ENCODE measurements at regions not wholly inside any gene's neighbourhood (a gene's known extent, or its start where the extent isn't known, plus 50 kb on each side); places are given as distances from the start of the nearest gene placed in this dataset.

GRCh38 chr20:21564127-21564773 is 50.4 kb upstream of the NKX2-2 start:
- DNase-seq (ENCODE audit: extremely low read depth in 1 of 4, low spot score in 3 of 4) (no peak), ATAC-seq (no peak), FAIRE-seq (no peak)
- Histone ChIP-seq H3K9me3 (replicated peaks; ENCODE audit: control insufficient read depth, insufficient read depth, low read depth, low read length) (no peaks in the 10 kb centered on the region), H3K27me3 (ENCODE audit: control insufficient read depth in 2 of 2, insufficient read depth in 2 of 2, low read length in 2 of 2) (peaks cover 0 to 10% of the 10 kb centered on the region in 2 experiments; a peak in 3 of 5 replicates), H3K9me1 (ENCODE audit: control insufficient read depth, insufficient read depth, low read length) (no peaks in the 10 kb centered on the region), H3K9ac (ENCODE audit: insufficient read depth in 1 of 2, low read depth in 2 of 2, low read length in 2 of 2) (no peak overlapping the region), H3K4me1 (replicated peaks in 1 of 2; ENCODE audit: control insufficient read depth in 2 of 2, insufficient read depth in 2 of 2, low read length in 2 of 2) (no peaks in the 10 kb centered on the region), H3K4me2 (ENCODE audit: insufficient read depth, low read length) (no peak overlapping the region), H3K36me3 (ENCODE audit: control insufficient read depth, insufficient read depth, low read length) (no peaks in the 10 kb centered on the region), H3K4me3 (no peak overlapping the region), H4K20me1 (replicated peaks; ENCODE audit: control insufficient read depth, insufficient read depth, low read length) (no peaks in the 10 kb centered on the region), H2AFZ (ENCODE audit: low read depth, low read length) (no peak overlapping the region), H3K79me2 (ENCODE audit: control insufficient read depth, insufficient read depth, low read length) (no peaks in the 10 kb centered on the region), H3K27ac (ENCODE audit: extremely low read depth, low read depth, low read length) (no peak overlapping the region)
- intact Hi-C loops (cut with micrococcal nuclease) (no loop called here), in situ Hi-C loops (cut with MboI) (no loop called here)
- ChIA-PET POLR2A (no interaction called here), CTCF (ENCODE audit: low intra/inter-chr PET ratio) (no interaction called here)
- 0% methylated on average over 15 of the region's 15 CpGs for WGBS (ENCODE audit: insufficient coverage, low coverage, missing lambda C conversion rate)
- BruUV-seq (replicated peaks) = no TSS peak
- no peak for TF ChIP-seq NR0B1 (IDR thresholded peaks at IDR 0.05; ENCODE audit: partially characterized antibody)
- TF ChIP-seq PHF8 (IDR thresholded peaks at IDR 0.05; ENCODE audit: borderline replicate concordance, low read length) = no peak
- no peak for TF ChIP-seq MBD2 (IDR thresholded peaks at IDR 0.05; ENCODE audit: borderline replicate concordance, low read depth)
- TF ChIP-seq, protein P1, sequence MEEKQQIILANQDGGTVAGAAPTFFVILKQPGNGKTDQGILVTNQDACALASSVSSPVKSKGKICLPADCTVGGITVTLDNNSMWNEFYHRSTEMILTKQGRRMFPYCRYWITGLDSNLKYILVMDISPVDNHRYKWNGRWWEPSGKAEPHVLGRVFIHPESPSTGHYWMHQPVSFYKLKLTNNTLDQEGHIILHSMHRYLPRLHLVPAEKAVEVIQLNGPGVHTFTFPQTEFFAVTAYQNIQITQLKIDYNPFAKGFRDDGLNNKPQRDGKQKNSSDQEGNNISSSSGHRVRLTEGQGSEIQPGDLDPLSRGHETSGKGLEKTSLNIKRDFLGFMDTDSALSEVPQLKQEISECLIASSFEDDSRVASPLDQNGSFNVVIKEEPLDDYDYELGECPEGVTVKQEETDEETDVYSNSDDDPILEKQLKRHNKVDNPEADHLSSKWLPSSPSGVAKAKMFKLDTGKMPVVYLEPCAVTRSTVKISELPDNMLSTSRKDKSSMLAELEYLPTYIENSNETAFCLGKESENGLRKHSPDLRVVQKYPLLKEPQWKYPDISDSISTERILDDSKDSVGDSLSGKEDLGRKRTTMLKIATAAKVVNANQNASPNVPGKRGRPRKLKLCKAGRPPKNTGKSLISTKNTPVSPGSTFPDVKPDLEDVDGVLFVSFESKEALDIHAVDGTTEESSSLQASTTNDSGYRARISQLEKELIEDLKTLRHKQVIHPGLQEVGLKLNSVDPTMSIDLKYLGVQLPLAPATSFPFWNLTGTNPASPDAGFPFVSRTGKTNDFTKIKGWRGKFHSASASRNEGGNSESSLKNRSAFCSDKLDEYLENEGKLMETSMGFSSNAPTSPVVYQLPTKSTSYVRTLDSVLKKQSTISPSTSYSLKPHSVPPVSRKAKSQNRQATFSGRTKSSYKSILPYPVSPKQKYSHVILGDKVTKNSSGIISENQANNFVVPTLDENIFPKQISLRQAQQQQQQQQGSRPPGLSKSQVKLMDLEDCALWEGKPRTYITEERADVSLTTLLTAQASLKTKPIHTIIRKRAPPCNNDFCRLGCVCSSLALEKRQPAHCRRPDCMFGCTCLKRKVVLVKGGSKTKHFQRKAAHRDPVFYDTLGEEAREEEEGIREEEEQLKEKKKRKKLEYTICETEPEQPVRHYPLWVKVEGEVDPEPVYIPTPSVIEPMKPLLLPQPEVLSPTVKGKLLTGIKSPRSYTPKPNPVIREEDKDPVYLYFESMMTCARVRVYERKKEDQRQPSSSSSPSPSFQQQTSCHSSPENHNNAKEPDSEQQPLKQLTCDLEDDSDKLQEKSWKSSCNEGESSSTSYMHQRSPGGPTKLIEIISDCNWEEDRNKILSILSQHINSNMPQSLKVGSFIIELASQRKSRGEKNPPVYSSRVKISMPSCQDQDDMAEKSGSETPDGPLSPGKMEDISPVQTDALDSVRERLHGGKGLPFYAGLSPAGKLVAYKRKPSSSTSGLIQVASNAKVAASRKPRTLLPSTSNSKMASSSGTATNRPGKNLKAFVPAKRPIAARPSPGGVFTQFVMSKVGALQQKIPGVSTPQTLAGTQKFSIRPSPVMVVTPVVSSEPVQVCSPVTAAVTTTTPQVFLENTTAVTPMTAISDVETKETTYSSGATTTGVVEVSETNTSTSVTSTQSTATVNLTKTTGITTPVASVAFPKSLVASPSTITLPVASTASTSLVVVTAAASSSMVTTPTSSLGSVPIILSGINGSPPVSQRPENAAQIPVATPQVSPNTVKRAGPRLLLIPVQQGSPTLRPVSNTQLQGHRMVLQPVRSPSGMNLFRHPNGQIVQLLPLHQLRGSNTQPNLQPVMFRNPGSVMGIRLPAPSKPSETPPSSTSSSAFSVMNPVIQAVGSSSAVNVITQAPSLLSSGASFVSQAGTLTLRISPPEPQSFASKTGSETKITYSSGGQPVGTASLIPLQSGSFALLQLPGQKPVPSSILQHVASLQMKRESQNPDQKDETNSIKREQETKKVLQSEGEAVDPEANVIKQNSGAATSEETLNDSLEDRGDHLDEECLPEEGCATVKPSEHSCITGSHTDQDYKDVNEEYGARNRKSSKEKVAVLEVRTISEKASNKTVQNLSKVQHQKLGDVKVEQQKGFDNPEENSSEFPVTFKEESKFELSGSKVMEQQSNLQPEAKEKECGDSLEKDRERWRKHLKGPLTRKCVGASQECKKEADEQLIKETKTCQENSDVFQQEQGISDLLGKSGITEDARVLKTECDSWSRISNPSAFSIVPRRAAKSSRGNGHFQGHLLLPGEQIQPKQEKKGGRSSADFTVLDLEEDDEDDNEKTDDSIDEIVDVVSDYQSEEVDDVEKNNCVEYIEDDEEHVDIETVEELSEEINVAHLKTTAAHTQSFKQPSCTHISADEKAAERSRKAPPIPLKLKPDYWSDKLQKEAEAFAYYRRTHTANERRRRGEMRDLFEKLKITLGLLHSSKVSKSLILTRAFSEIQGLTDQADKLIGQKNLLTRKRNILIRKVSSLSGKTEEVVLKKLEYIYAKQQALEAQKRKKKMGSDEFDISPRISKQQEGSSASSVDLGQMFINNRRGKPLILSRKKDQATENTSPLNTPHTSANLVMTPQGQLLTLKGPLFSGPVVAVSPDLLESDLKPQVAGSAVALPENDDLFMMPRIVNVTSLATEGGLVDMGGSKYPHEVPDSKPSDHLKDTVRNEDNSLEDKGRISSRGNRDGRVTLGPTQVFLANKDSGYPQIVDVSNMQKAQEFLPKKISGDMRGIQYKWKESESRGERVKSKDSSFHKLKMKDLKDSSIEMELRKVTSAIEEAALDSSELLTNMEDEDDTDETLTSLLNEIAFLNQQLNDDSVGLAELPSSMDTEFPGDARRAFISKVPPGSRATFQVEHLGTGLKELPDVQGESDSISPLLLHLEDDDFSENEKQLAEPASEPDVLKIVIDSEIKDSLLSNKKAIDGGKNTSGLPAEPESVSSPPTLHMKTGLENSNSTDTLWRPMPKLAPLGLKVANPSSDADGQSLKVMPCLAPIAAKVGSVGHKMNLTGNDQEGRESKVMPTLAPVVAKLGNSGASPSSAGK (IDR thresholded peaks at IDR 0.05) = no peak
- no peak for TF ChIP-seq BCOR (IDR thresholded peaks at IDR 0.05)
- no peak for TF ChIP-seq ATF3 (IDR thresholded peaks at IDR 0.05)
- TF ChIP-seq ATF3 (CRISPR knock-in tag; conservative IDR thresholded peaks at IDR 0.05) = no peak

Data from K562 (cell line).